ENCODE measurements at regions not wholly inside any gene's neighbourhood (a gene's known extent, or its start where the extent isn't known, plus 50 kb on each side); places are given as distances from the start of the nearest gene placed in this dataset.

DNA sequence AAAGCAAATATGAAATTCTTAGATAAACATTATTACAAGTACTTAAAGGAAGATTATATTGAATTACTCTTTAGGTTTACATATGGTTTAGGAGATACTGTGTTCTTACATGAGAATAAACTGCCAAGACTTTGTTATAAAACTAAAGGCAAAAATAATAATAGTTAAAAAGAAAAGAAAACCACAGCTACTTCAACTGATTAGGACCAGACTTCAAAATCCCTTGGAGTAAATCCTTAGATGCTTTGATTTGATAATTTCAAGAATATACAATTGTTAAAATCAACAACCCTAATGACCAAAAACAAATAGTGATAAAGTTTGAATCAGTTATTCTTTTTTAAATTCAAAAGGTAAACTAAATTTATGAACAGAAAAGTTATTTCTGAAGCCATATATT, 389.6 kb upstream of the COX7C start:
- Histone ChIP-seq H3K36me3 (ENCODE audit: control insufficient read depth in 2 of 4, insufficient read depth in 4 of 4, low read length in 3 of 4) (no peaks in the 10 kb centered on the region), H3K18ac (ENCODE audit: extremely low read depth, low read length) (no peak overlapping the region), H4K20me1 (replicated peaks in 1 of 2; ENCODE audit: control insufficient read depth in 1 of 2, insufficient read depth in 2 of 2, low read length in 2 of 2) (no peaks in the 10 kb centered on the region), H3K9me3 (ENCODE audit: insufficient read depth in 2 of 2, low read depth in 1 of 2, low read length in 1 of 2) (no peaks in the 10 kb centered on the region), H3K14ac (ENCODE audit: insufficient read length) (no peak overlapping the region), H2AFZ (ENCODE audit: low read length) (no peak overlapping the region), H3K4me2 (ENCODE audit: insufficient read depth in 1 of 2, low read depth in 2 of 2, low read length in 2 of 2) (no peak overlapping the region), H2AK5ac (ENCODE audit: low read depth, low read length) (no peak overlapping the region), H3K79me2 (ENCODE audit: control insufficient read depth in 1 of 2, insufficient read depth in 2 of 2, low read length in 2 of 2) (no peaks in the 10 kb centered on the region), H3K9ac (replicated peaks in 1 of 4; ENCODE audit: extremely low read depth in 1 of 4, low read depth in 3 of 4, low read length in 3 of 4) (no peak overlapping the region), H4K91ac (replicated peaks; ENCODE audit: insufficient read length, low read length) (no peak overlapping the region), H3K23me2 (ENCODE audit: low read depth, low read length) (no peaks in the 10 kb centered on the region), H3K27me3 (replicated peaks in 1 of 4; ENCODE audit: control insufficient read depth in 3 of 4, extremely low read depth in 1 of 4, insufficient read depth in 3 of 4, low read length in 3 of 4) (no peaks in the 10 kb centered on the region), H2BK5ac (ENCODE audit: low read depth, low read length) (no peak overlapping the region), H3K56ac (replicated peaks; ENCODE audit: insufficient read length, low read depth, low read length) (no peak overlapping the region), H3K4me1 (replicated peaks in 1 of 4; ENCODE audit: control insufficient read depth in 3 of 4, insufficient read depth in 4 of 4, low read length in 3 of 4) (no peaks in the 10 kb centered on the region), H3K27ac (ENCODE audit: low read depth, low read length) (no peak overlapping the region), H3K23ac (ENCODE audit: insufficient read length) (no peak overlapping the region), H2BK20ac (ENCODE audit: low read length) (no peak overlapping the region), H3K4me3 (ENCODE audit: extremely low read depth in 1 of 4, insufficient read depth in 2 of 4, low read depth in 3 of 4, low read length in 4 of 4) (no peak overlapping the region), H4K5ac (ENCODE audit: insufficient read length, low read depth, low read length) (no peak overlapping the region), H3K4ac (replicated peaks; ENCODE audit: insufficient read length, low read depth, low read length) (no peak overlapping the region), H2BK15ac (ENCODE audit: low read length) (no peak overlapping the region), H3K79me1 (ENCODE audit: low read depth, low read length) (no peaks in the 10 kb centered on the region), H2BK12ac (ENCODE audit: low read depth, low read length) (no peak overlapping the region), H4K8ac (ENCODE audit: extremely low read depth, insufficient read depth, low read length) (no peak overlapping the region), H2BK120ac (replicated peaks; ENCODE audit: low read depth, low read length) (no peak overlapping the region)
- TF ChIP-seq SP1 (IDR thresholded peaks at IDR 0.05; ENCODE audit: low read depth, low read length) = no peak
- no peak for TF ChIP-seq RXRA (IDR thresholded peaks at IDR 0.05; ENCODE audit: insufficient read depth, low read depth, low read length)
- TF ChIP-seq GABPA (IDR thresholded peaks at IDR 0.05; ENCODE audit: borderline replicate concordance, insufficient read depth, low read length) = no peak
- TF ChIP-seq, protein P1, sequence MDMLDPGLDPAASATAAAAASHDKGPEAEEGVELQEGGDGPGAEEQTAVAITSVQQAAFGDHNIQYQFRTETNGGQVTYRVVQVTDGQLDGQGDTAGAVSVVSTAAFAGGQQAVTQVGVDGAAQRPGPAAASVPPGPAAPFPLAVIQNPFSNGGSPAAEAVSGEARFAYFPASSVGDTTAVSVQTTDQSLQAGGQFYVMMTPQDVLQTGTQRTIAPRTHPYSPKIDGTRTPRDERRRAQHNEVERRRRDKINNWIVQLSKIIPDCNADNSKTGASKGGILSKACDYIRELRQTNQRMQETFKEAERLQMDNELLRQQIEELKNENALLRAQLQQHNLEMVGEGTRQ (IDR thresholded peaks at IDR 0.05; ENCODE audit: low read length) = no peak
- no peak for TF ChIP-seq KDM5A (IDR thresholded peaks at IDR 0.05; ENCODE audit: low read length)
- no peak for TF ChIP-seq SP4 (IDR thresholded peaks at IDR 0.05; ENCODE audit: low read length)
- no peak for TF ChIP-seq EGR1 (IDR thresholded peaks at IDR 0.05; ENCODE audit: borderline replicate concordance, low read depth, low read length)
- no peak for TF ChIP-seq SIRT6 (IDR thresholded peaks at IDR 0.05; ENCODE audit: low read length)
- CTCF ChIA-PET (ENCODE audit: partially characterized antibody) = no interaction called here
- POLR2A ChIA-PET (ENCODE audit: partially characterized antibody) = no interaction called here
- DNase-seq (ENCODE audit: low read depth in 1 of 2, low spot score in 2 of 2) (no peak), FAIRE-seq (no peak)

All from H1 (cell line).